ENCODE measurements at regions not wholly inside any gene's neighbourhood (a gene's known extent, or its start where the extent isn't known, plus 50 kb on each side); places are given as distances from the start of the nearest gene placed in this dataset.

DNA sequence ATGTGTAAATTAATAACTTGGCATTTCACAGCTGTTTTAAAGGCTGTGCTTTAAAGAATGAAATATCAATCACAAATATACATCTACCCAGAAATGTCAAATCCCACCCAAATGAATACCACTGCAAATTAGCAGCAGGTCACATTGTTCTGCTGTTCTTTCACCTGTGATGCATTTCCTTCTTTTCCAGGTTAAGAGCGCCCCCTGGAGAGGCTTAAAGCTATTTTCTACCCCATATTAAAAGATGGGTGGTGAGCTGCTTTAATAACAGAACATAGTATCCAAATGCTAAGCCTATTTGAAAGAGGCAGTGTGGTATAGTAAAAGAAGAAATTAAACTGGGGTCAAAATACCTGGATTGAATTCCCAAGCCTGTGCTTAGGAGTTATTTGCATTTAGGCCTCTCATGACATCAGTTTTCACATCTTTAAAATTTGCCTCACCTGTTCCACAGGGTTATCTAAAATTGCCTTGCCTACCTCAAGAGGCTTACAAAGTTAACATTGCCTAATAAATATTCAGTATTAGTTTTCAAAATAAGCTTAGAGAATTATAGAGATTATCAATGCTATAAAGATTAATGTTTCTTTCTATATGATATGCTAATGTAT lies 396.9 kb upstream of the SLITRK5 start:
- TF ChIP-seq POLR2AphosphoS5 (IDR thresholded peaks at IDR 0.05; ENCODE audit: low read depth, low read length) (no peak), SIN3A (IDR thresholded peaks at IDR 0.05; ENCODE audit: borderline replicate concordance, insufficient read depth, low read depth, low read length) (no peak)
- TF ChIP-seq, protein P1, sequence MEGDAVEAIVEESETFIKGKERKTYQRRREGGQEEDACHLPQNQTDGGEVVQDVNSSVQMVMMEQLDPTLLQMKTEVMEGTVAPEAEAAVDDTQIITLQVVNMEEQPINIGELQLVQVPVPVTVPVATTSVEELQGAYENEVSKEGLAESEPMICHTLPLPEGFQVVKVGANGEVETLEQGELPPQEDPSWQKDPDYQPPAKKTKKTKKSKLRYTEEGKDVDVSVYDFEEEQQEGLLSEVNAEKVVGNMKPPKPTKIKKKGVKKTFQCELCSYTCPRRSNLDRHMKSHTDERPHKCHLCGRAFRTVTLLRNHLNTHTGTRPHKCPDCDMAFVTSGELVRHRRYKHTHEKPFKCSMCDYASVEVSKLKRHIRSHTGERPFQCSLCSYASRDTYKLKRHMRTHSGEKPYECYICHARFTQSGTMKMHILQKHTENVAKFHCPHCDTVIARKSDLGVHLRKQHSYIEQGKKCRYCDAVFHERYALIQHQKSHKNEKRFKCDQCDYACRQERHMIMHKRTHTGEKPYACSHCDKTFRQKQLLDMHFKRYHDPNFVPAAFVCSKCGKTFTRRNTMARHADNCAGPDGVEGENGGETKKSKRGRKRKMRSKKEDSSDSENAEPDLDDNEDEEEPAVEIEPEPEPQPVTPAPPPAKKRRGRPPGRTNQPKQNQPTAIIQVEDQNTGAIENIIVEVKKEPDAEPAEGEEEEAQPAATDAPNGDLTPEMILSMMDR (IDR thresholded peaks at IDR 0.05), result peak; percentile 64; the same call in 1 of the 2 replicates
- TF ChIP-seq, protein P2, sequence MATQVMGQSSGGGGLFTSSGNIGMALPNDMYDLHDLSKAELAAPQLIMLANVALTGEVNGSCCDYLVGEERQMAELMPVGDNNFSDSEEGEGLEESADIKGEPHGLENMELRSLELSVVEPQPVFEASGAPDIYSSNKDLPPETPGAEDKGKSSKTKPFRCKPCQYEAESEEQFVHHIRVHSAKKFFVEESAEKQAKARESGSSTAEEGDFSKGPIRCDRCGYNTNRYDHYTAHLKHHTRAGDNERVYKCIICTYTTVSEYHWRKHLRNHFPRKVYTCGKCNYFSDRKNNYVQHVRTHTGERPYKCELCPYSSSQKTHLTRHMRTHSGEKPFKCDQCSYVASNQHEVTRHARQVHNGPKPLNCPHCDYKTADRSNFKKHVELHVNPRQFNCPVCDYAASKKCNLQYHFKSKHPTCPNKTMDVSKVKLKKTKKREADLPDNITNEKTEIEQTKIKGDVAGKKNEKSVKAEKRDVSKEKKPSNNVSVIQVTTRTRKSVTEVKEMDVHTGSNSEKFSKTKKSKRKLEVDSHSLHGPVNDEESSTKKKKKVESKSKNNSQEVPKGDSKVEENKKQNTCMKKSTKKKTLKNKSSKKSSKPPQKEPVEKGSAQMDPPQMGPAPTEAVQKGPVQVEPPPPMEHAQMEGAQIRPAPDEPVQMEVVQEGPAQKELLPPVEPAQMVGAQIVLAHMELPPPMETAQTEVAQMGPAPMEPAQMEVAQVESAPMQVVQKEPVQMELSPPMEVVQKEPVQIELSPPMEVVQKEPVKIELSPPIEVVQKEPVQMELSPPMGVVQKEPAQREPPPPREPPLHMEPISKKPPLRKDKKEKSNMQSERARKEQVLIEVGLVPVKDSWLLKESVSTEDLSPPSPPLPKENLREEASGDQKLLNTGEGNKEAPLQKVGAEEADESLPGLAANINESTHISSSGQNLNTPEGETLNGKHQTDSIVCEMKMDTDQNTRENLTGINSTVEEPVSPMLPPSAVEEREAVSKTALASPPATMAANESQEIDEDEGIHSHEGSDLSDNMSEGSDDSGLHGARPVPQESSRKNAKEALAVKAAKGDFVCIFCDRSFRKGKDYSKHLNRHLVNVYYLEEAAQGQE (IDR thresholded peaks at IDR 0.05; ENCODE audit: insufficient read depth in 1 of 2, low read depth in 2 of 2, low read length in 1 of 2), result no peak
